ENCODE measurements at regions not wholly inside any gene's neighbourhood (a gene's known extent, or its start where the extent isn't known, plus 50 kb on each side); places are given as distances from the start of the nearest gene placed in this dataset.

DNA sequence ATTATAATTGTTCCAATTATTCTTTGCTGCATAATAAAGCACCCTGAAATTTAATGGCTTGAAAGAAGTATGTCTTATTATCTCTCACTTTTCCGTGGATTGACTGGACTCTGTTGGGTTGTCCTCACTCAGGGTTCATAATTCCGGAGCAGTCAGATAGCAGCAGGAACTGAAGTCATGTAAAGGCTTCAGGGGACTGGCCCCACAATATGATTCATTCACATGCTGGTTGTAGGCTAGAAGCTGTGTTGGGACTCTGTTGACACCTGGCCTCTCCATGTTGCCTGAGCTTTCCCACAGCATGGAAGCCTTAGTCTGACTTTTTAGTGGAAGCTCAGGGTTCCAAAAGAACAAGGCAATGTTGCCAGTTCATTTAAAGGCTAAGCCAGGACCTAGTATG lies 367.1 kb upstream of the ADGRL2 start:
- DNase-seq (ENCODE audit: low spot score) = no peak
- Histone ChIP-seq H3K4me1 (ENCODE audit: insufficient read depth, low read length, poor library complexity, severe bottlenecking) (no peaks in the 10 kb centered on the region), H3K27ac (ENCODE audit: low read depth, low read length, poor library complexity, severe bottlenecking) (no peak overlapping the region), H3K9me2 (ENCODE audit: insufficient read depth, low read length) (no peaks in the 10 kb centered on the region), H3K79me2 (ENCODE audit: insufficient read depth, low read depth, low read length) (no peaks in the 10 kb centered on the region), H3K4me3 (ENCODE audit: low read depth, low read length, poor library complexity, severe bottlenecking) (no peak overlapping the region), H2AFZ (ENCODE audit: low read length) (no peak overlapping the region), H3K36me3 (ENCODE audit: insufficient read depth, low read length) (no peaks in the 10 kb centered on the region), H3K9me3 (ENCODE audit: low read length) (no peaks in the 10 kb centered on the region), H3K4me2 (ENCODE audit: low read length) (no peak overlapping the region), H4K20me1 (ENCODE audit: insufficient read depth, low read length) (no peaks in the 10 kb centered on the region)
- no TSS peak for BruUV-seq (replicated peaks)
- TF ChIP-seq, protein P1, sequence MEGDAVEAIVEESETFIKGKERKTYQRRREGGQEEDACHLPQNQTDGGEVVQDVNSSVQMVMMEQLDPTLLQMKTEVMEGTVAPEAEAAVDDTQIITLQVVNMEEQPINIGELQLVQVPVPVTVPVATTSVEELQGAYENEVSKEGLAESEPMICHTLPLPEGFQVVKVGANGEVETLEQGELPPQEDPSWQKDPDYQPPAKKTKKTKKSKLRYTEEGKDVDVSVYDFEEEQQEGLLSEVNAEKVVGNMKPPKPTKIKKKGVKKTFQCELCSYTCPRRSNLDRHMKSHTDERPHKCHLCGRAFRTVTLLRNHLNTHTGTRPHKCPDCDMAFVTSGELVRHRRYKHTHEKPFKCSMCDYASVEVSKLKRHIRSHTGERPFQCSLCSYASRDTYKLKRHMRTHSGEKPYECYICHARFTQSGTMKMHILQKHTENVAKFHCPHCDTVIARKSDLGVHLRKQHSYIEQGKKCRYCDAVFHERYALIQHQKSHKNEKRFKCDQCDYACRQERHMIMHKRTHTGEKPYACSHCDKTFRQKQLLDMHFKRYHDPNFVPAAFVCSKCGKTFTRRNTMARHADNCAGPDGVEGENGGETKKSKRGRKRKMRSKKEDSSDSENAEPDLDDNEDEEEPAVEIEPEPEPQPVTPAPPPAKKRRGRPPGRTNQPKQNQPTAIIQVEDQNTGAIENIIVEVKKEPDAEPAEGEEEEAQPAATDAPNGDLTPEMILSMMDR (conservative IDR thresholded peaks at IDR 0.05; ENCODE audit: low read length) = no peak
- no peak for TF ChIP-seq EZH2phosphoT487 (IDR thresholded peaks at IDR 0.05; ENCODE audit: borderline replicate concordance, low read depth, low read length)
- intact Hi-C loops (cut with micrococcal nuclease; ENCODE audit: unreplicated experiment) = no loop called here
- ChIA-PET POLR2A (no interaction called here), CTCF (ENCODE audit: unreplicated experiment) (no interaction called here)

- no TSS peak for BruUV-seq (replicated peaks)
- H3K79me2 ChIP-seq (ENCODE audit: insufficient read depth, low read depth, low read length) = no peaks in the 10 kb centered on the region
- CTCF ChIA-PET (ENCODE audit: unreplicated experiment) = no interaction called here
Measured at GRCh38 chr1:81432654-81433109, 368.1 kb upstream of the ADGRL2 start.

GRCh38 chr1:81432059-81432458 lies 368.7 kb upstream of the ADGRL2 start:
- Histone ChIP-seq H3K36me3 (ENCODE audit: insufficient read depth, low read length) (no peaks in the 10 kb centered on the region), H2AFZ (ENCODE audit: low read length) (no peak overlapping the region), H4K20me1 (ENCODE audit: insufficient read depth, low read length) (no peaks in the 10 kb centered on the region), H3K4me2 (ENCODE audit: low read length) (no peak overlapping the region), H3K27ac (ENCODE audit: low read depth, low read length, poor library complexity, severe bottlenecking) (no peak overlapping the region), H3K9me2 (ENCODE audit: insufficient read depth, low read length) (no peaks in the 10 kb centered on the region), H3K4me1 (ENCODE audit: insufficient read depth, low read length, poor library complexity, severe bottlenecking) (no peaks in the 10 kb centered on the region), H3K4me3 (ENCODE audit: low read depth, low read length, poor library complexity, severe bottlenecking) (no peak overlapping the region), H3K9me3 (ENCODE audit: low read length) (no peaks in the 10 kb centered on the region), H3K79me2 (ENCODE audit: insufficient read depth, low read depth, low read length) (no peaks in the 10 kb centered on the region)
- DNase-seq (ENCODE audit: low spot score) = no peak
- no peak for TF ChIP-seq EZH2phosphoT487 (IDR thresholded peaks at IDR 0.05; ENCODE audit: borderline replicate concordance, low read depth, low read length)
- TF ChIP-seq, protein P1 (conservative IDR thresholded peaks at IDR 0.05; ENCODE audit: low read length) = no peak
- ChIA-PET POLR2A (interaction anchor here (0.6 kb wide), 1 partner anchor 36 kb away, joined by 3 read pairs; no protein-coding TSS in a partner anchor), CTCF (ENCODE audit: unreplicated experiment) (no interaction called here)
- intact Hi-C loops (cut with micrococcal nuclease; ENCODE audit: unreplicated experiment) = no loop called here
- BruUV-seq (replicated peaks) = no TSS peak

More at GRCh38 chr1:81432654-81433109, 368.1 kb upstream of the ADGRL2 start:
- DNase-seq (ENCODE audit: low spot score) = no peak
- TF ChIP-seq, protein P1 (conservative IDR thresholded peaks at IDR 0.05; ENCODE audit: low read length) = no peak
- TF ChIP-seq EZH2phosphoT487 (IDR thresholded peaks at IDR 0.05; ENCODE audit: borderline replicate concordance, low read depth, low read length) = no peak
- no peaks in the 10 kb centered on the region for H3K9me2 ChIP-seq (ENCODE audit: insufficient read depth, low read length)
- intact Hi-C loops (cut with micrococcal nuclease; ENCODE audit: unreplicated experiment) = no loop called here
- H4K20me1 ChIP-seq (ENCODE audit: insufficient read depth, low read length) = no peaks in the 10 kb centered on the region
- POLR2A ChIA-PET = interaction anchor here (0.6 kb wide), 1 partner anchor 35 kb away, joined by 3 read pairs; no protein-coding TSS in a partner anchor
- no peaks in the 10 kb centered on the region for H3K9me3 ChIP-seq (ENCODE audit: low read length)
- no peak overlapping the region for H2AFZ ChIP-seq (ENCODE audit: low read length)
- no peak overlapping the region for H3K27ac ChIP-seq (ENCODE audit: low read depth, low read length, poor library complexity, severe bottlenecking)
- no peak overlapping the region for H3K4me3 ChIP-seq (ENCODE audit: low read depth, low read length, poor library complexity, severe bottlenecking)
- H3K4me1 ChIP-seq (ENCODE audit: insufficient read depth, low read length, poor library complexity, severe bottlenecking) = no peaks in the 10 kb centered on the region
- no peak overlapping the region for H3K4me2 ChIP-seq (ENCODE audit: low read length)
- H3K36me3 ChIP-seq (ENCODE audit: insufficient read depth, low read length) = no peaks in the 10 kb centered on the region
